ENCODE measurements at regions not wholly inside any gene's neighbourhood (a gene's known extent, or its start where the extent isn't known, plus 50 kb on each side); places are given as distances from the start of the nearest gene placed in this dataset.
A peak's percentile ranks its signal among the peaks of the same experiment; 100 is the strongest.
"Not testable (repeated sequence)": the region's sequence is repeated elsewhere in the genome, so short reads cannot be mapped to it uniquely, and the experiment has no call there.

- no peak for DNase-seq
Measured at GRCh38 chrX:34404386-34405070, 252.6 kb downstream of the TMEM47 start.

- DNase-seq, result no peak
Measured at GRCh38 chrX:34401411-34401810, 255.7 kb downstream of the TMEM47 start.

- no peak for DNase-seq
Measured at GRCh38 chrX:34382416-34382815, 250.3 kb upstream of the FAM47A start.

- no peak for DNase-seq
Measured at GRCh38 chrX:34381241-34381640, 249.1 kb upstream of the FAM47A start.

- DNase-seq, result no peak
Measured at GRCh38 chrX:34379891-34380290, 247.8 kb upstream of the FAM47A start.

- DNase-seq, result no peak
Measured at GRCh38 chrX:34377645-34378044, 245.5 kb upstream of the FAM47A start.

- DNase-seq, result no peak
Measured at GRCh38 chrX:34371754-34372153, 239.6 kb upstream of the FAM47A start.

GRCh38 chrX:34365471-34365870 is 233.4 kb upstream of the FAM47A start:
- DNase-seq, result no peak

- no peak for DNase-seq
Measured at GRCh38 chrX:34350561-34351335, 218.6 kb upstream of the FAM47A start.

- DNase-seq, result no peak
Measured at GRCh38 chrX:34343001-34343400, 210.9 kb upstream of the FAM47A start.

GRCh38 chrX:34341814-34342213 is 209.7 kb upstream of the FAM47A start:
- DNase-seq, result no peak

GRCh38 chrX:34341258-34341657 is 209.1 kb upstream of the FAM47A start:
- no peak for DNase-seq

- no peak for DNase-seq
Measured at GRCh38 chrX:34338046-34338445, 205.9 kb upstream of the FAM47A start.

- not testable (repeated sequence) for DNase-seq
Measured at GRCh38 chrX:34335376-34335775, 203.3 kb upstream of the FAM47A start.

GRCh38 chrX:34332334-34332733 is 200.2 kb upstream of the FAM47A start:
- DNase-seq, result peak; percentile 1

GRCh38 chrX:34325460-34325859 is 193.3 kb upstream of the FAM47A start:
- DNase-seq, result no peak

- not testable (repeated sequence) for DNase-seq
Measured at GRCh38 chrX:34320424-34320823, 188.3 kb upstream of the FAM47A start.

GRCh38 chrX:34300871-34301270 is 168.8 kb upstream of the FAM47A start:
- peak; percentile 15 for DNase-seq

- no peak for DNase-seq
Measured at GRCh38 chrX:34299451-34299967, 167.4 kb upstream of the FAM47A start.

GRCh38 chrX:34294665-34295064 is 162.6 kb upstream of the FAM47A start:
- DNase-seq, result no peak

GRCh38 chrX:34288782-34289181 is 156.7 kb upstream of the FAM47A start:
- no peak for DNase-seq

GRCh38 chrX:34279866-34280560 is 147.9 kb upstream of the FAM47A start:
- no peak for DNase-seq

- no peak for DNase-seq
Measured at GRCh38 chrX:34275699-34276098, 143.6 kb upstream of the FAM47A start.

Measured in hindlimb muscle (tissue), 1 donor.